DND-41 (cell line): ENCODE measurements at regions not wholly inside any gene's neighbourhood (a gene's known extent, or its start where the extent isn't known, plus 50 kb on each side); places are given as distances from the start of the nearest gene placed in this dataset.

Source experiments
- ATAC-seq: fragments of 200-7000 bp; cut with Tn5 transposase; 3 replicates; pipeline ENCODE4 v1.9.1; 2021; ENCODE audit warnings: low read depth; ENCODE audit not compliant: insufficient read depth
- DNase-seq: peaks from one replicate; pipeline ENCODE4 v3.0.0-alpha.2; 2020
- H2AFZ ChIP-seq: 2 replicates; pipeline ENCODE4 v1.6.0; 2012; ENCODE audit warnings: low read depth, low read length
- H3K27ac ChIP-seq: 2 replicates; pipeline ENCODE4 v1.5.1; 2012; ENCODE audit warnings: low read length, inconsistent platforms
- H3K27me3 ChIP-seq: fragments of 200-600 bp; sonication (generic); 2 replicates; pipeline ENCODE4 v1.6.0; 2012; ENCODE audit warnings: low read length, mild to moderate bottlenecking, inconsistent platforms; ENCODE audit not compliant: insufficient read depth, poor library complexity
- H3K36me3 ChIP-seq: 2 replicates; pipeline ENCODE4 v1.5.1; 2012; ENCODE audit warnings: low read length, inconsistent platforms; ENCODE audit not compliant: insufficient read depth
- H3K4me1 ChIP-seq: 2 replicates; pipeline ENCODE4 v1.5.1; 2012; ENCODE audit warnings: mild to moderate bottlenecking, low read length; ENCODE audit not compliant: insufficient read depth
- H3K4me2 ChIP-seq: 2 replicates; pipeline ENCODE4 v1.6.0; 2012; ENCODE audit warnings: mild to moderate bottlenecking, moderate library complexity, low read length, inconsistent platforms; ENCODE audit not compliant: insufficient read depth
- H3K4me3 ChIP-seq, 2 experiments: fragments of 200-600 bp in 1 of 2; shearing (Covaris generic) in 1 of 2; 2 replicates each; pipeline ENCODE4 v1.5.1; 2012 to 2016; ENCODE audit warnings: inconsistent platforms in 2 of 2, low read length in 2 of 2, mild to moderate bottlenecking in 2 of 2, low read depth in 1 of 2, moderate library complexity in 1 of 2
- H3K79me2 ChIP-seq: 2 replicates; pipeline ENCODE4 v1.6.0; 2012; ENCODE audit warnings: low read length, inconsistent platforms; ENCODE audit not compliant: insufficient read depth
- H3K9ac ChIP-seq: 2 replicates; pipeline ENCODE4 v1.6.0; 2012; ENCODE audit warnings: low read depth, mild to moderate bottlenecking, inconsistent platforms, low read length, moderate library complexity
- H3K9me3 ChIP-seq: 2 replicates; pipeline ENCODE4 v1.5.1; 2012; ENCODE audit warnings: low read length, moderate library complexity, mild to moderate bottlenecking, inconsistent platforms; ENCODE audit not compliant: insufficient read depth, severe bottlenecking
- H4K20me1 ChIP-seq: 2 replicates; pipeline ENCODE4 v1.6.0; 2012; ENCODE audit warnings: low read length; ENCODE audit not compliant: insufficient read depth
- CTCF ChIP-seq: IDR thresholded peaks from 2 replicates; pipeline ENCODE4 v1.5.1; 2012; ENCODE audit warnings: borderline replicate concordance, low read length, moderate library complexity, mild to moderate bottlenecking; ENCODE audit not compliant: poor library complexity, severe bottlenecking; ENCODE audit errors: extremely low read depth
- EZH2 ChIP-seq: IDR thresholded peaks from 3 replicates; pipeline ENCODE4 v1.6.1; 2012; ENCODE audit warnings: borderline replicate concordance, low read depth, mild to moderate bottlenecking, moderate library complexity, low read length, inconsistent platforms; ENCODE audit not compliant: severe bottlenecking

DNA sequence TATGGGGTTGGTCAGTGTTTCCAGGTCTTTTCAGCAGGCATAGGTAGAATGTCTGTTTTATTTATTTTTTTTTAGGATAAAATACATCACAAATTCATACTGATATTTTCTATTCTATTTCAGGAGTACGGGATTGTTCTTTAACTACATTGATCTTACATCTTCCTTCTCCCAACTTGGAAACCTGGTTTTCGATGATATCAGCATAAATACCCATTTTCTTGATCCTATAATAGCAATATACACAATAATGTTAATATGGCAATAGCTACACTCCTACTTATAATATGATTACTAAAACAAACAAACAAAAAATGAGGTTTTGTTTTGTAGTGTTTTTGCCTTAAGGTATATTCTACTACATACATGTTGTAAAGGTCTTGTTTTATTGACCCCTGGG lies 962.4 kb upstream of the GOT2 start:
- Histone ChIP-seq H3K27me3 (no peaks in the 10 kb centered on the region), H3K27ac (no peak overlapping the region), H3K4me1 (no peaks in the 10 kb centered on the region), H3K4me3 (no peak overlapping the region), H3K79me2 (no peaks in the 10 kb centered on the region), H2AFZ (no peak overlapping the region), H3K36me3 (no peaks in the 10 kb centered on the region), H3K9me3 (no peaks in the 10 kb centered on the region), H4K20me1 (no peaks in the 10 kb centered on the region), H3K4me2 (no peak overlapping the region), H3K9ac (no peak overlapping the region)
- ATAC-seq: no peak
- TF ChIP-seq EZH2: no peak
- TF ChIP-seq CTCF: no peak
- no peak for DNase-seq

DNA sequence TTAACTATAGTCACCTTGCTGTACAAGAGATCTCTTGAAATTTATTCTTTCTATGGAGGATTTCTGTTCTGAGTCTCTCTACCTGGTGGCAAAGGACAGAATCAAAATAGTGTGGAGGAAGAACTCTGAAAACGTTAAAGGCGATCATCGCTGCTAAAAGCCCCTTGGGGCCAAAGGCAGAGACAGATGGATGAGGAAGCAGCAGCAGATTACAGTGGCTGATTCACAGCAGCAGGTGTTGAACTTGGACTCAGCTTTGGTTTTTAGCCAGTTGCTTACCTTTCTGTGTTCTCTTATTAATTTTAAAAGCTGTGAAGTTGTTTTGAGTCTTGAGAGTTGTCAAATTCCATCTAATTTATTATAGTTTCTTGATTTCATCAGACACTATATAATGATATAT lies 956.1 kb upstream of the GOT2 start:
- Histone ChIP-seq H3K9ac (no peak overlapping the region), H3K27me3 (no peaks in the 10 kb centered on the region)
- ATAC-seq: no peak

DNA sequence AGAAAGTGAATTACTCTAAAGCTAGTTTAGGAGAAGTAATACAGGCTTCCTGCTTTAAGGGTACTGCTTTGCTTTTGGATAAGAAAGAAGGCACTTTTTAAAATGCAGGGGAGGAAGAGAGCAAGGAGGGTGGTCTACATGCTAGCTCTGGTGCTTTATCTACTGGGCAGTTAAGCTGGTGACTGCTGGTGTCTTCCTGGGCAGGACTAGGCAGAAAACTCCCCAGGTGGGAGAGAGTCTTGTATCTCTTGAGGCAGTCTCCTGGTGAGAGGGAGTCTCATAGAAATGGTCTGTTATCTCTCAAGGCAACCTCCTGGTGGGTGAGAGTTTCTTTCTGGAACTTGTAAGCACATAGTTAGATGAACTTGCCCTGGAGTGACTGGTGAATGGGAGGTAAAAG lies 953.9 kb upstream of the GOT2 start:
- no peak for TF ChIP-seq EZH2
- no peak overlapping the region for H2AFZ ChIP-seq
- H3K9ac ChIP-seq: no peak overlapping the region
- H4K20me1 ChIP-seq: no peaks in the 10 kb centered on the region
- DNase-seq (no peak), ATAC-seq (no peak)
- H3K9me3 ChIP-seq: peaks cover 4% of the 10 kb centered on the region
- H3K36me3 ChIP-seq: no peaks in the 10 kb centered on the region
- H3K27ac ChIP-seq: no peak overlapping the region
- no peak overlapping the region for H3K4me3 ChIP-seq
- H3K79me2 ChIP-seq: no peaks in the 10 kb centered on the region
- H3K27me3 ChIP-seq: no peaks in the 10 kb centered on the region
- H3K4me1 ChIP-seq: no peaks in the 10 kb centered on the region
- H3K4me2 ChIP-seq: no peak overlapping the region

More for the DNA sequence above, 956.1 kb upstream of the GOT2 start:
- Histone ChIP-seq H3K79me2 (no peaks in the 10 kb centered on the region), H3K4me3 (no peak overlapping the region), H3K4me2 (no peak overlapping the region), H2AFZ (no peak overlapping the region), H3K27ac (no peak overlapping the region), H4K20me1 (no peaks in the 10 kb centered on the region), H3K36me3 (no peaks in the 10 kb centered on the region), H3K4me1 (no peaks in the 10 kb centered on the region), H3K9me3 (peaks cover 4% of the 10 kb centered on the region)
- DNase-seq: no peak
- no peak for TF ChIP-seq CTCF
- TF ChIP-seq EZH2: no peak

GRCh38 chr16:59686405-59686804 lies 952.3 kb upstream of the GOT2 start:
- no peaks in the 10 kb centered on the region for H4K20me1 ChIP-seq
- peaks cover 4% of the 10 kb centered on the region for H3K9me3 ChIP-seq
- no peak for DNase-seq
- H3K27me3 ChIP-seq: no peaks in the 10 kb centered on the region
- no peaks in the 10 kb centered on the region for H3K36me3 ChIP-seq
- H3K27ac ChIP-seq: no peak overlapping the region
- H3K9ac ChIP-seq: no peak overlapping the region
- H3K79me2 ChIP-seq: no peaks in the 10 kb centered on the region
- H3K4me2 ChIP-seq: no peak overlapping the region
- H3K4me1 ChIP-seq: no peaks in the 10 kb centered on the region
- TF ChIP-seq CTCF (no peak), EZH2 (no peak)
- H3K4me3 ChIP-seq: no peak overlapping the region
- no peak for ATAC-seq
- no peak overlapping the region for H2AFZ ChIP-seq
